Liver (tissue), 7 donors: ENCODE measurements at regions not wholly inside any gene's neighbourhood (a gene's known extent, or its start where the extent isn't known, plus 50 kb on each side); places are given as distances from the start of the nearest gene placed in this dataset.

ENCODE experiments used
- DNase-seq: peaks from one replicate; pipeline ENCODE4 v3.0.0-alpha.2; 2017; ENCODE audit warnings: low spot score
- H3K27ac ChIP-seq, 2 donors: one replicate each; pipeline ENCODE4 v1.7.0; 2013; ENCODE audit warnings: inconsistent platforms in 2 of 2, low read length in 2 of 2, control low read depth in 1 of 2, low read depth in 1 of 2, mild to moderate bottlenecking in 1 of 2
- H3K27me3 ChIP-seq, 4 donors: one replicate each; pipeline versions ENCODE4 v1.6.1 to v1.7.0; 2013; ENCODE audit warnings: low read length in 3 of 4, inconsistent platforms in 1 of 4, mild to moderate bottlenecking in 1 of 4, moderate library complexity in 1 of 4; ENCODE audit not compliant: control insufficient read depth in 4 of 4, insufficient read depth in 4 of 4
- H3K36me3 ChIP-seq, 4 donors: one replicate each; pipeline versions ENCODE4 v1.6.1 to v1.7.0; 2013; ENCODE audit warnings: low read length in 3 of 4, mild to moderate bottlenecking in 3 of 4, low read depth in 1 of 4, moderate library complexity in 1 of 4; ENCODE audit not compliant: control insufficient read depth in 4 of 4, insufficient read depth in 3 of 4
- H3K4me1 ChIP-seq, 4 donors: one replicate each; pipeline versions ENCODE4 v1.6.1 to v1.7.0; 2013; ENCODE audit warnings: low read length in 3 of 4, mild to moderate bottlenecking in 3 of 4, moderate library complexity in 1 of 4; ENCODE audit not compliant: control insufficient read depth in 4 of 4, insufficient read depth in 4 of 4
- H3K4me3 ChIP-seq, 3 donors: one replicate each; pipeline versions ENCODE4 v1.6.1 to v1.7.0; 2013; ENCODE audit warnings: low read length in 3 of 3, control low read depth in 1 of 3, low read depth in 1 of 3, mild to moderate bottlenecking in 1 of 3
- H3K9ac ChIP-seq, 2 donors: one replicate each; pipeline ENCODE4 v1.7.0; 2013; ENCODE audit warnings: low read length in 2 of 2, mild to moderate bottlenecking in 2 of 2, moderate library complexity in 2 of 2, control low read depth in 1 of 2, low read depth in 1 of 2
- H3K9me3 ChIP-seq, 4 donors: one replicate each; pipeline versions ENCODE4 v1.6.1 to v1.7.0; 2013; ENCODE audit warnings: low read length in 3 of 4; ENCODE audit not compliant: control insufficient read depth in 4 of 4
- ATF3 ChIP-seq: IDR thresholded peaks from 2 replicates; pipeline ENCODE4 v1.6.1; 2016; ENCODE audit warnings: antibody characterized with exemption
- EGR1 ChIP-seq, 2 donors: IDR thresholded peaks; 2 replicates each; pipeline ENCODE4 v1.6.1; 2016 to 2018; ENCODE audit warnings: antibody characterized with exemption in 2 of 2, low read depth in 2 of 2
- FOXA1 ChIP-seq: IDR thresholded peaks from 2 replicates; pipeline ENCODE4 v1.6.1; 2016; ENCODE audit warnings: antibody characterized with exemption
- FOXA2 ChIP-seq: IDR thresholded peaks from 2 replicates; pipeline ENCODE4 v1.6.1; 2016; ENCODE audit warnings: antibody characterized with exemption
- GABPA ChIP-seq, 2 donors: IDR thresholded peaks in 1 of 2; conservative IDR thresholded peaks in 1 of 2; 2 replicates each; pipeline ENCODE4 v1.6.1; 2016; ENCODE audit warnings: antibody characterized with exemption in 2 of 2, mild to moderate bottlenecking in 1 of 2, moderate library complexity in 1 of 2
- HNF4A ChIP-seq, 2 donors: conservative IDR thresholded peaks; 2 replicates each; pipeline ENCODE4 v1.6.1; 2016; ENCODE audit warnings: antibody characterized with exemption in 2 of 2, mild to moderate bottlenecking in 2 of 2
- HNF4G ChIP-seq: IDR thresholded peaks from 2 replicates; pipeline ENCODE4 v1.6.1; 2016; ENCODE audit warnings: antibody characterized with exemption
- JUND ChIP-seq, 2 donors: IDR thresholded peaks; 2 replicates each; pipeline ENCODE4 v1.6.1; 2016; ENCODE audit warnings: antibody characterized with exemption in 2 of 2
- NR2F2 ChIP-seq: IDR thresholded peaks from 2 replicates; pipeline ENCODE4 v1.6.1; 2016; ENCODE audit warnings: antibody characterized with exemption
- RAD21 ChIP-seq, 2 donors: IDR thresholded peaks; 2 replicates each; pipeline ENCODE4 v1.6.1; 2016; ENCODE audit warnings: antibody characterized with exemption in 2 of 2, mild to moderate bottlenecking in 2 of 2
- RXRA ChIP-seq, 2 donors: IDR thresholded peaks; 2 replicates each; pipeline ENCODE4 v1.6.1; 2017 to 2018; ENCODE audit warnings: antibody characterized with exemption in 2 of 2, mild to moderate bottlenecking in 1 of 2
- SP1 ChIP-seq: IDR thresholded peaks from 2 replicates; pipeline ENCODE4 v1.6.1; 2018; ENCODE audit warnings: antibody characterized with exemption, mild to moderate bottlenecking
- TAF1 ChIP-seq: conservative IDR thresholded peaks from 2 replicates; pipeline ENCODE4 v1.6.1; 2016; ENCODE audit warnings: antibody characterized with exemption, mild to moderate bottlenecking
- YY1 ChIP-seq: IDR thresholded peaks from 2 replicates; pipeline ENCODE4 v1.6.1; 2016; ENCODE audit warnings: antibody characterized with exemption, mild to moderate bottlenecking
- WGBS: extraction: QIAGEN DNeasy Blood & Tissue Kit; methylation state at CpG from one replicate; pipeline ENCODE4 v1.1.7; 2013; 5-methylcytosine and 5-hydroxymethylcytosine counted together
- TF ChIP-seq, protein P1 (sequence below): IDR thresholded peaks from 2 replicates; pipeline ENCODE4 v1.6.1; 2016; ENCODE audit warnings: antibody characterized with exemption, mild to moderate bottlenecking
- TF ChIP-seq, protein P2 (sequence below): IDR thresholded peaks from 2 replicates; pipeline ENCODE4 v1.6.1; 2016; ENCODE audit warnings: antibody characterized with exemption
- TF ChIP-seq, protein P3 (sequence below): IDR thresholded peaks from 2 replicates; pipeline ENCODE4 v1.6.1; 2016; ENCODE audit warnings: antibody characterized with exemption
- donor health status: healthy.
- donor health status: healthy.
- donor health status: healthy.
- donor health status: healthy.

GRCh38 chr22:48307931-48308330 is 1519.7 kb downstream of the BRD1 start:
- no peak for DNase-seq
- peaks cover 0 to 5% (median 0%) of the 10 kb centered on the region in 4 donors for H3K9me3 ChIP-seq
- no peak overlapping the region for H3K27ac ChIP-seq
- no peak overlapping the region for H3K4me3 ChIP-seq
- H3K4me1 ChIP-seq = no peaks in the 10 kb centered on the region
- no peak overlapping the region for H3K9ac ChIP-seq
- no peaks in the 10 kb centered on the region for H3K27me3 ChIP-seq
- TF ChIP-seq NR2F2 (no peak), JUND (IDR thresholded peaks at IDR 0.05) (no peak), HNF4G (no peak), YY1 (no peak), ATF3 (no peak), GABPA (IDR thresholded peaks at IDR 0.05 in 1 of 2, conservative IDR thresholded peaks at IDR 0.05 in 1 of 2) (no peak), EGR1 (IDR thresholded peaks at IDR 0.05; ENCODE audit: low read depth in 2 of 2) (no peak), TAF1 (no peak), RAD21 (IDR thresholded peaks at IDR 0.05) (no peak), FOXA2 (no peak), SP1 (no peak), RXRA (IDR thresholded peaks at IDR 0.05) (no peak), FOXA1 (no peak), HNF4A (conservative IDR thresholded peaks at IDR 0.05) (no peak)
- TF ChIP-seq, protein P1, sequence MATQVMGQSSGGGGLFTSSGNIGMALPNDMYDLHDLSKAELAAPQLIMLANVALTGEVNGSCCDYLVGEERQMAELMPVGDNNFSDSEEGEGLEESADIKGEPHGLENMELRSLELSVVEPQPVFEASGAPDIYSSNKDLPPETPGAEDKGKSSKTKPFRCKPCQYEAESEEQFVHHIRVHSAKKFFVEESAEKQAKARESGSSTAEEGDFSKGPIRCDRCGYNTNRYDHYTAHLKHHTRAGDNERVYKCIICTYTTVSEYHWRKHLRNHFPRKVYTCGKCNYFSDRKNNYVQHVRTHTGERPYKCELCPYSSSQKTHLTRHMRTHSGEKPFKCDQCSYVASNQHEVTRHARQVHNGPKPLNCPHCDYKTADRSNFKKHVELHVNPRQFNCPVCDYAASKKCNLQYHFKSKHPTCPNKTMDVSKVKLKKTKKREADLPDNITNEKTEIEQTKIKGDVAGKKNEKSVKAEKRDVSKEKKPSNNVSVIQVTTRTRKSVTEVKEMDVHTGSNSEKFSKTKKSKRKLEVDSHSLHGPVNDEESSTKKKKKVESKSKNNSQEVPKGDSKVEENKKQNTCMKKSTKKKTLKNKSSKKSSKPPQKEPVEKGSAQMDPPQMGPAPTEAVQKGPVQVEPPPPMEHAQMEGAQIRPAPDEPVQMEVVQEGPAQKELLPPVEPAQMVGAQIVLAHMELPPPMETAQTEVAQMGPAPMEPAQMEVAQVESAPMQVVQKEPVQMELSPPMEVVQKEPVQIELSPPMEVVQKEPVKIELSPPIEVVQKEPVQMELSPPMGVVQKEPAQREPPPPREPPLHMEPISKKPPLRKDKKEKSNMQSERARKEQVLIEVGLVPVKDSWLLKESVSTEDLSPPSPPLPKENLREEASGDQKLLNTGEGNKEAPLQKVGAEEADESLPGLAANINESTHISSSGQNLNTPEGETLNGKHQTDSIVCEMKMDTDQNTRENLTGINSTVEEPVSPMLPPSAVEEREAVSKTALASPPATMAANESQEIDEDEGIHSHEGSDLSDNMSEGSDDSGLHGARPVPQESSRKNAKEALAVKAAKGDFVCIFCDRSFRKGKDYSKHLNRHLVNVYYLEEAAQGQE = no peak
- TF ChIP-seq, protein P2, sequence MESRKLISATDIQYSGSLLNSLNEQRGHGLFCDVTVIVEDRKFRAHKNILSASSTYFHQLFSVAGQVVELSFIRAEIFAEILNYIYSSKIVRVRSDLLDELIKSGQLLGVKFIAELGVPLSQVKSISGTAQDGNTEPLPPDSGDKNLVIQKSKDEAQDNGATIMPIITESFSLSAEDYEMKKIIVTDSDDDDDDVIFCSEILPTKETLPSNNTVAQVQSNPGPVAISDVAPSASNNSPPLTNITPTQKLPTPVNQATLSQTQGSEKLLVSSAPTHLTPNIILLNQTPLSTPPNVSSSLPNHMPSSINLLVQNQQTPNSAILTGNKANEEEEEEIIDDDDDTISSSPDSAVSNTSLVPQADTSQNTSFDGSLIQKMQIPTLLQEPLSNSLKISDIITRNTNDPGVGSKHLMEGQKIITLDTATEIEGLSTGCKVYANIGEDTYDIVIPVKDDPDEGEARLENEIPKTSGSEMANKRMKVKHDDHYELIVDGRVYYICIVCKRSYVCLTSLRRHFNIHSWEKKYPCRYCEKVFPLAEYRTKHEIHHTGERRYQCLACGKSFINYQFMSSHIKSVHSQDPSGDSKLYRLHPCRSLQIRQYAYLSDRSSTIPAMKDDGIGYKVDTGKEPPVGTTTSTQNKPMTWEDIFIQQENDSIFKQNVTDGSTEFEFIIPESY = no peak
- TF ChIP-seq, protein P3, sequence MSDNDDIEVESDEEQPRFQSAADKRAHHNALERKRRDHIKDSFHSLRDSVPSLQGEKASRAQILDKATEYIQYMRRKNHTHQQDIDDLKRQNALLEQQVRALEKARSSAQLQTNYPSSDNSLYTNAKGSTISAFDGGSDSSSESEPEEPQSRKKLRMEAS = no peak
- no peaks in the 10 kb centered on the region for H3K36me3 ChIP-seq
- 61% methylated on average over 7 of the region's 7 CpGs for WGBS

DNA sequence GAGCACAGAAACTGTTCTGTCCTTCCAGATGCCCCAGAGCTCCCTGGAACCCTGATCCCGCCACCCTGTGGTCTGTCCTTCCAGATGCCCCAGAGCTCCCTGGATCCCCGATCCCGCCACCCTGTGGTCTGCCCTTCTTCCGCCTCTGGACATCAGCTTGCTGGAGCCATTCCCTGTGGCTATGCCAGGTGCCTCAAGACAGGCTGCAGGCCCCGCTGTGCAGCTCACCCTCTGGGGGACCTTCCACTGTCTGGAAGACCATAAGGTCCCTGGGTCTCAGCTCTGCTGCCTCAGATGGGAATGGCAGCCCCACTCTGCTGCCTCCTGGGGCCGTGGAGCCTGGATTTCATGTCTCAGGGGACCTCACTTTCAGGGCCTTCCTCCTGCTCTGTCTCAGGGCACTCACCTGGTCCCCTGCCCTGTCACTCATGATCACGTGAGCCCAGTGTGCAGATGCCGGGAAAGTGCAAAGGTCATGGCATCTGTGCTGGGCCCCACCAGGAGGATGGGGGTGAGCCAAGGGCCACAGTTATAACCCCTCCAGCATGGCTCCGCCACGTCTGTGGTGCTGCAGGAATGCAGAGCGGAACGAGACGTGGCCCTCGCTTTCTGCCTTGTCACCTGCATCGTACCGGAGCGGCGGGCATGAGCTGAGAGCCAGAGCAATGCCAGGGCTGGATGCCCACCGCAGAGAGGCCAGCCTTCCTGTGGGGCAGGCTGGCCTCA is 1520.7 kb downstream of the BRD1 start:
- Histone ChIP-seq H3K4me3 (no peak overlapping the region), H3K4me1 (no peaks in the 10 kb centered on the region), H3K36me3 (no peaks in the 10 kb centered on the region), H3K27me3 (no peaks in the 10 kb centered on the region), H3K27ac (no peak overlapping the region), H3K9me3 (no peaks in the 10 kb centered on the region), H3K9ac (no peak overlapping the region)
- WGBS = 84% methylated on average over 19 of the region's 19 CpGs
- TF ChIP-seq EGR1 (IDR thresholded peaks at IDR 0.05; ENCODE audit: low read depth in 2 of 2) (no peak), HNF4G (no peak), GABPA (IDR thresholded peaks at IDR 0.05 in 1 of 2, conservative IDR thresholded peaks at IDR 0.05 in 1 of 2) (no peak), HNF4A (conservative IDR thresholded peaks at IDR 0.05) (no peak)
- TF ChIP-seq, protein P2 = no peak
- DNase-seq = no peak
